C4-2B (cell line): ENCODE measurements at regions not wholly inside any gene's neighbourhood (a gene's known extent, or its start where the extent isn't known, plus 50 kb on each side); places are given as distances from the start of the nearest gene placed in this dataset.

ENCODE experiments used
- ZFX ChIP-seq: fragments of 450-650 bp; IDR thresholded peaks from 2 replicates; pipeline ENCODE4 v1.6.1; 2017
- TF ChIP-seq, protein P1 (sequence below): fragments of 450-650 bp; conservative IDR thresholded peaks from 2 replicates; pipeline ENCODE4 v1.5.1; 2017; ENCODE audit warnings: mild to moderate bottlenecking

DNA sequence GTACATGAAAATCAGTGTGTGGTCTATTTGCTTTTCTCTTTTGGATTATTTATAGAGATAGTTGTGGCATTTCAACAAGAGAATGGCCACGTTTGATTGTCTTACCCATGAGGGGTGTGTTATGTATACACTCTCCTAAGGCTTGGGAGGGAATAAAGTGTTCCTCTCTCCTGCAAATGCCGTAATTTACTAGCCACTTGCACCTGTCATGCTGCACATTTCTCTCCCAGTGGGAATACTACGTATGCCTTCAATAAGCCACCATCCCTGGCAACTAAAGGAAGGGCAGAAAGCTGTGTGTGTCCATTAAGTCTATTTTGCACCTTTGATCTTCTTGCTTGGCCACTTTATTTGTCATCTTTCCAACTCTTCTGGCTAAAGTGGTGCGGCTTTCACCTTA is 541.2 kb downstream of the QKI start:
- TF ChIP-seq, protein P1, sequence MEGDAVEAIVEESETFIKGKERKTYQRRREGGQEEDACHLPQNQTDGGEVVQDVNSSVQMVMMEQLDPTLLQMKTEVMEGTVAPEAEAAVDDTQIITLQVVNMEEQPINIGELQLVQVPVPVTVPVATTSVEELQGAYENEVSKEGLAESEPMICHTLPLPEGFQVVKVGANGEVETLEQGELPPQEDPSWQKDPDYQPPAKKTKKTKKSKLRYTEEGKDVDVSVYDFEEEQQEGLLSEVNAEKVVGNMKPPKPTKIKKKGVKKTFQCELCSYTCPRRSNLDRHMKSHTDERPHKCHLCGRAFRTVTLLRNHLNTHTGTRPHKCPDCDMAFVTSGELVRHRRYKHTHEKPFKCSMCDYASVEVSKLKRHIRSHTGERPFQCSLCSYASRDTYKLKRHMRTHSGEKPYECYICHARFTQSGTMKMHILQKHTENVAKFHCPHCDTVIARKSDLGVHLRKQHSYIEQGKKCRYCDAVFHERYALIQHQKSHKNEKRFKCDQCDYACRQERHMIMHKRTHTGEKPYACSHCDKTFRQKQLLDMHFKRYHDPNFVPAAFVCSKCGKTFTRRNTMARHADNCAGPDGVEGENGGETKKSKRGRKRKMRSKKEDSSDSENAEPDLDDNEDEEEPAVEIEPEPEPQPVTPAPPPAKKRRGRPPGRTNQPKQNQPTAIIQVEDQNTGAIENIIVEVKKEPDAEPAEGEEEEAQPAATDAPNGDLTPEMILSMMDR = no peak
- TF ChIP-seq ZFX = no peak
